Activated CD4-positive, alpha-beta T cell treated with anti-CD3 and anti-CD28 coated beads for 48 hours (primary cell): ENCODE measurements at regions not wholly inside any gene's neighbourhood (a gene's known extent, or its start where the extent isn't known, plus 50 kb on each side); places are given as distances from the start of the nearest gene placed in this dataset.
"Not testable (repeated sequence)": the region's sequence is repeated elsewhere in the genome, so short reads cannot be mapped to it uniquely, and the experiment has no call there.

Experiments
- DNase-seq: peaks from one replicate; pipeline ENCODE4 v3.0.0-alpha.2; 2020

GRCh38 chr4:30160140-30160539, 560.0 kb upstream of the PCDH7 start:
- DNase-seq: no peak

- DNase-seq: no peak
Observed at GRCh38 chr4:30172416-30172815, 547.8 kb upstream of the PCDH7 start.

GRCh38 chr4:30181512-30181911, 538.7 kb upstream of the PCDH7 start:
- DNase-seq: no peak

GRCh38 chr4:30181918-30182317, 538.3 kb upstream of the PCDH7 start:
- DNase-seq: no peak

- no peak for DNase-seq
Observed at GRCh38 chr4:30182786-30183185, 537.4 kb upstream of the PCDH7 start.

GRCh38 chr4:30191902-30192301, 528.3 kb upstream of the PCDH7 start:
- DNase-seq: no peak

GRCh38 chr4:30207389-30207788, 512.8 kb upstream of the PCDH7 start:
- DNase-seq: no peak

- DNase-seq: no peak
Observed at GRCh38 chr4:30208731-30209435, 511.3 kb upstream of the PCDH7 start.

GRCh38 chr4:30215973-30216372, 504.2 kb upstream of the PCDH7 start:
- DNase-seq: not testable (repeated sequence)

- DNase-seq: no peak
Observed at GRCh38 chr4:30245140-30245539, 475.0 kb upstream of the PCDH7 start.

- no peak for DNase-seq
Observed at GRCh38 chr4:30256116-30256832, 463.9 kb upstream of the PCDH7 start.

GRCh38 chr4:30258949-30259348, 461.2 kb upstream of the PCDH7 start:
- DNase-seq: no peak

GRCh38 chr4:30262379-30262778, 457.8 kb upstream of the PCDH7 start:
- DNase-seq: no peak

GRCh38 chr4:30264465-30264864, 455.7 kb upstream of the PCDH7 start:
- DNase-seq: no peak

- no peak for DNase-seq
Observed at GRCh38 chr4:30265716-30266115, 454.5 kb upstream of the PCDH7 start.

GRCh38 chr4:30268370-30268769, 451.8 kb upstream of the PCDH7 start:
- no peak for DNase-seq

- DNase-seq: no peak
Observed at GRCh38 chr4:30269850-30270249, 450.3 kb upstream of the PCDH7 start.

- DNase-seq: no peak
Observed at GRCh38 chr4:30281986-30282385, 438.2 kb upstream of the PCDH7 start.

- DNase-seq: no peak
Observed at GRCh38 chr4:30283336-30283735, 436.8 kb upstream of the PCDH7 start.

- DNase-seq: no peak
Observed at GRCh38 chr4:30294295-30294694, 425.9 kb upstream of the PCDH7 start.

GRCh38 chr4:30295652-30296051, 424.5 kb upstream of the PCDH7 start:
- no peak for DNase-seq

- DNase-seq: no peak
Observed at GRCh38 chr4:30314001-30314400, 406.2 kb upstream of the PCDH7 start.

GRCh38 chr4:30330894-30331652, 389.1 kb upstream of the PCDH7 start:
- DNase-seq: no peak

- no peak for DNase-seq
Observed at GRCh38 chr4:30341731-30342130, 378.4 kb upstream of the PCDH7 start.
